Neural crest cell (in vitro differentiated cells): ENCODE measurements at regions not wholly inside any gene's neighbourhood (a gene's known extent, or its start where the extent isn't known, plus 50 kb on each side); places are given as distances from the start of the nearest gene placed in this dataset.

ENCODE experiments used
- DNase-seq: peaks from one replicate; pipeline ENCODE4 v3.0.0; 2021; ENCODE audit warnings: low read depth, mixed read lengths, low spot score
- H3K27ac Mint-ChIP-seq: one replicate; pipeline ENCODE4 v1.8.0; 2021; ENCODE audit warnings: mild to moderate bottlenecking, mixed read lengths; ENCODE audit not compliant: unreplicated experiment
- H3K27me3 Mint-ChIP-seq: 2 replicates; pipeline ENCODE4 v1.8.0; 2021; ENCODE audit warnings: low read depth, mild to moderate bottlenecking, mixed read lengths
- H3K36me3 Mint-ChIP-seq: 2 replicates; pipeline ENCODE4 v1.8.0; 2021; ENCODE audit warnings: low read depth, mild to moderate bottlenecking, mixed read lengths
- H3K4me1 Mint-ChIP-seq: 2 replicates; pipeline ENCODE4 v1.8.0; 2021; ENCODE audit warnings: mixed read lengths
- H3K4me3 Mint-ChIP-seq: one replicate; pipeline ENCODE4 v1.8.0; 2021; ENCODE audit warnings: mild to moderate bottlenecking, mixed read lengths
- H3K9me3 Mint-ChIP-seq: 2 replicates; pipeline ENCODE4 v1.8.0; 2021; ENCODE audit warnings: mixed read lengths
- CTCF ChIP-seq: fragments of 200-600 bp; sonication (generic); conservative IDR thresholded peaks from 2 replicates; pipeline ENCODE4 v1.5.0; 2021; ENCODE audit warnings: antibody characterized with exemption, mild to moderate bottlenecking

- TF ChIP-seq CTCF: no peak
- H3K4me3 Mint-ChIP-seq: no peak overlapping the region
- peaks cover under 1% of the 10 kb centered on the region for H3K4me1 Mint-ChIP-seq
- DNase-seq: no peak
- H3K27ac Mint-ChIP-seq: no peak overlapping the region
- H3K36me3 Mint-ChIP-seq: no peaks in the 10 kb centered on the region
- H3K27me3 Mint-ChIP-seq: no peaks in the 10 kb centered on the region
- no peaks in the 10 kb centered on the region for H3K9me3 Mint-ChIP-seq
Measured at GRCh38 chr5:89948977-89949376, 460.6 kb downstream of the CETN3 start.

- no peak overlapping the region for H3K4me3 Mint-ChIP-seq
- H3K36me3 Mint-ChIP-seq: no peaks in the 10 kb centered on the region
- no peak overlapping the region for H3K27ac Mint-ChIP-seq
- no peaks in the 10 kb centered on the region for H3K9me3 Mint-ChIP-seq
- DNase-seq: no peak
- no peaks in the 10 kb centered on the region for H3K4me1 Mint-ChIP-seq
- H3K27me3 Mint-ChIP-seq: no peaks in the 10 kb centered on the region
- TF ChIP-seq CTCF: no peak
Measured at GRCh38 chr5:89946916-89947315, 462.6 kb downstream of the CETN3 start.

GRCh38 chr5:89946508-89946907, 463.0 kb downstream of the CETN3 start:
- H3K9me3 Mint-ChIP-seq: no peaks in the 10 kb centered on the region
- no peaks in the 10 kb centered on the region for H3K4me1 Mint-ChIP-seq
- H3K36me3 Mint-ChIP-seq: no peaks in the 10 kb centered on the region
- H3K4me3 Mint-ChIP-seq: no peak overlapping the region
- no peak for DNase-seq
- TF ChIP-seq CTCF: no peak
- H3K27ac Mint-ChIP-seq: no peak overlapping the region
- H3K27me3 Mint-ChIP-seq: no peaks in the 10 kb centered on the region

GRCh38 chr5:89942171-89942570, 467.4 kb downstream of the CETN3 start:
- TF ChIP-seq CTCF: no peak
- DNase-seq: no peak
- Mint-ChIP-seq H3K4me3 (no peak overlapping the region), H3K9me3 (peaks cover 3% of the 10 kb centered on the region), H3K4me1 (no peaks in the 10 kb centered on the region), H3K27me3 (no peaks in the 10 kb centered on the region), H3K36me3 (no peaks in the 10 kb centered on the region), H3K27ac (no peak overlapping the region)

GRCh38 chr5:89936576-89936975, 473.0 kb downstream of the CETN3 start:
- TF ChIP-seq CTCF: no peak
- no peak for DNase-seq
- Mint-ChIP-seq H3K27ac (no peak overlapping the region), H3K9me3 (peaks cover 7% of the 10 kb centered on the region), H3K4me3 (no peak overlapping the region), H3K4me1 (peaks cover 17% of the 10 kb centered on the region), H3K36me3 (peaks cover 3% of the 10 kb centered on the region), H3K27me3 (no peaks in the 10 kb centered on the region)

GRCh38 chr5:89934069-89934468, 475.5 kb downstream of the CETN3 start:
- no peak overlapping the region for H3K27ac Mint-ChIP-seq
- H3K36me3 Mint-ChIP-seq: peaks cover 3% of the 10 kb centered on the region
- H3K4me1 Mint-ChIP-seq: peaks cover 36% of the 10 kb centered on the region
- no peak for TF ChIP-seq CTCF
- peaks cover 4% of the 10 kb centered on the region for H3K9me3 Mint-ChIP-seq
- H3K4me3 Mint-ChIP-seq: no peak overlapping the region
- H3K27me3 Mint-ChIP-seq: no peaks in the 10 kb centered on the region
- DNase-seq: no peak
